SU-DHL-6 (cell line): ENCODE measurements at regions not wholly inside any gene's neighbourhood (a gene's known extent, or its start where the extent isn't known, plus 50 kb on each side); places are given as distances from the start of the nearest gene placed in this dataset.

ENCODE experiments used
- H2AFZ ChIP-seq: fragments of 200-600 bp; sonication (generic); 2 replicates; pipeline ENCODE4 v1.6.1; 2014; ENCODE audit warnings: low read depth, mild to moderate bottlenecking, moderate library complexity, mixed read lengths, antibody characterized with exemption, low read length; ENCODE audit not compliant: severe bottlenecking
- H3F3A ChIP-seq: fragments of 200-600 bp; shearing (Covaris generic); 2 replicates; pipeline ENCODE4 v1.6.0; 2016; ENCODE audit warnings: antibody characterized with exemption, mild to moderate bottlenecking; ENCODE audit not compliant: insufficient read depth
- H3K27ac ChIP-seq: fragments of 200-600 bp; sonication (generic); 2 replicates; pipeline ENCODE4 v1.5.1; 2016; ENCODE audit warnings: low read depth, mild to moderate bottlenecking, low read length, moderate library complexity, mixed read lengths
- H3K27me3 ChIP-seq: fragments of 200-600 bp; sonication (generic), shearing (Covaris generic); 2 replicates; pipeline ENCODE4 v1.6.0; 2014; ENCODE audit warnings: mild to moderate bottlenecking, low read length
- H3K36me3 ChIP-seq: fragments of 200-600 bp; sonication (generic); 2 replicates; pipeline ENCODE4 v1.6.1; 2014; ENCODE audit warnings: mild to moderate bottlenecking, low read length, mixed read lengths
- H3K4me2 ChIP-seq: fragments of 300-600, 200-600 bp; shearing (Covaris generic), sonication (generic); 2 replicates; pipeline ENCODE4 v1.6.0; 2014; ENCODE audit warnings: low read length, low read depth, mild to moderate bottlenecking; ENCODE audit not compliant: poor library complexity, severe bottlenecking
- H3K4me3 ChIP-seq: fragments of 200-600 bp; sonication (generic); 2 replicates; pipeline ENCODE4 v1.5.1; 2014; ENCODE audit warnings: antibody characterized with exemption, low read length, mild to moderate bottlenecking, mixed read lengths; ENCODE audit not compliant: insufficient read depth, poor library complexity, severe bottlenecking
- H3K79me2 ChIP-seq: fragments of 200-600 bp; sonication (generic); 2 replicates; pipeline ENCODE4 v1.6.1; 2014; ENCODE audit warnings: mild to moderate bottlenecking, low read length, moderate library complexity; ENCODE audit not compliant: insufficient read depth
- H3K9ac ChIP-seq: fragments of 200-600 bp; sonication (generic); 2 replicates; pipeline ENCODE4 v1.7.0; 2014; ENCODE audit warnings: mild to moderate bottlenecking, low read length
- H3K9me2 ChIP-seq: fragments of 200-600 bp; sonication (generic); replicated peaks from 2 replicates; pipeline ENCODE4 v1.6.1; 2014; ENCODE audit warnings: low read length; ENCODE audit not compliant: insufficient read depth
- H3K9me3 ChIP-seq: fragments of 200-600 bp; sonication (generic); 2 replicates; pipeline ENCODE4 v1.6.1; 2014; ENCODE audit warnings: low read length, mixed read lengths; ENCODE audit not compliant: insufficient read depth
- H4K20me1 ChIP-seq: fragments of 200-600 bp; sonication (generic); 2 replicates; pipeline ENCODE4 v1.6.1; 2014; ENCODE audit warnings: low read depth, mild to moderate bottlenecking, antibody characterized with exemption, low read length, moderate library complexity, mixed read lengths
- CTCF ChIP-seq: fragments of 200-600 bp; sonication (generic); IDR thresholded peaks from one replicate; pipeline ENCODE4 v1.5.1; 2017; ENCODE audit warnings: antibody characterized with exemption, mild to moderate bottlenecking, low read length, moderate library complexity; ENCODE audit not compliant: insufficient read depth, poor library complexity, severe bottlenecking
- EZH2phosphoT487 ChIP-seq: fragments of 200-600 bp; sonication (generic), shearing (Covaris generic); conservative IDR thresholded peaks from 2 replicates; pipeline ENCODE4 v1.6.1; 2018; ENCODE audit warnings: mild to moderate bottlenecking, antibody characterized with exemption, low read length, moderate library complexity, mixed read lengths

GRCh38 chr10:129029051-129029450, 438.0 kb upstream of the MGMT start:
- Histone ChIP-seq H3K9ac (no peak overlapping the region), H3K4me2 (no peak overlapping the region), H2AFZ (no peak overlapping the region), H3K9me3 (no peaks in the 10 kb centered on the region), H3K9me2 (no peaks in the 10 kb centered on the region), H3K36me3 (no peaks in the 10 kb centered on the region), H4K20me1 (no peaks in the 10 kb centered on the region), H3K27ac (no peak overlapping the region), H3K27me3 (no peaks in the 10 kb centered on the region), H3K4me3 (no peak overlapping the region), H3K79me2 (no peaks in the 10 kb centered on the region), H3F3A (no peaks in the 10 kb centered on the region)
- no peak for TF ChIP-seq EZH2phosphoT487
- TF ChIP-seq CTCF: no peak

DNA sequence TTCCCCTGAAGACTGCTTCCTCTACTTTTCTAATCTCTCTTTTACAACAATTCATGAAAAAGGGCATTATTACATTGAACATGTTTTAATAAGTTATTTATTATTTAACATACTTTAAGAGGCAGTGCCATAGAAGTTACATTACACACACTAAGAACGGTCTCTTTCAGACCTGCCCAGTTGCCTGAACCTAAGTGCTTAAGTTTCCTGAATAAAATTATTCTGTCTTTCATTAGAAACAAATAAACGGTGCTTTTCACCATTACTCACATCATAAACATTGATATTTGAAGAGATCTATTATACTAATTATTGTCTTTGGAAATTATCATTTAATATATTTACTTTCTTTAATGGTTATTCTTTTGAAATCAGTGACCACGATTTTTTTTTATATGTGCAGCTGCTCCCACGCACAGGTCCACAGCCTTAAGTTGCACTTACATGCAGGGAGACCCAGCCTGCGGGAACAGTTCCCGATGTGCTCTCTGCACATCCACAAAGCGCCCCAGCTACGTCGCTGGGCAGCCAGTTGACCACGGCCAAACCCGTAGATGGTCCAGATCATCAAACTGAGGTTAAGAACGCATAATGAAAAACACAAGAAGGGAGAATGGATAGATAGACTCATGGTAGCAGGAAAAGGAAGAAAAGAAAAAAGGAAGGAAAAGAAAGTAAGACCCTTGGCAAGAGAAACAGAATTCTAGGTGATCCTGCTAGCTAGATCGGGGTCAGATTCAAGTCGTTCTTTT, 437.0 kb upstream of the MGMT start:
- Histone ChIP-seq H2AFZ (no peak overlapping the region), H3K4me2 (no peak overlapping the region), H3F3A (no peaks in the 10 kb centered on the region), H3K9ac (no peak overlapping the region), H3K79me2 (no peaks in the 10 kb centered on the region), H3K4me3 (no peak overlapping the region), H3K9me3 (no peaks in the 10 kb centered on the region), H3K36me3 (no peaks in the 10 kb centered on the region), H3K27ac (no peak overlapping the region), H3K9me2 (no peaks in the 10 kb centered on the region), H3K27me3 (no peaks in the 10 kb centered on the region), H4K20me1 (no peaks in the 10 kb centered on the region)
- TF ChIP-seq EZH2phosphoT487 (no peak), CTCF (no peak)

DNA sequence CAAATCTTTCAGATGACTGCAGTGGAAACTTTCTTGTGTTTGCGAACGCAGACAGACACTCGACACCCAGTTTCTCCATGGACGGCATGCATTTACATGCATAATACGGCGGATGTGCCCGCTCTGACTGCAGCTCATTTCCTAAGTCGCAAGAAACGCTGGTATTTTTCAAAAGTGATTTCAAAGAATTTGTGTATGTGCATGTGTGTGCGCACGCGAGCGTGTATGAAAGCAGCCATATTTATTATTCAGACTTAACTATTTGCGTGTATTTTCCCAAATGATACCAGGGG, 436.5 kb upstream of the MGMT start:
- no peak overlapping the region for H3K9ac ChIP-seq
- no peak for TF ChIP-seq CTCF
- no peak for TF ChIP-seq EZH2phosphoT487
- H3K36me3 ChIP-seq: no peaks in the 10 kb centered on the region
- no peaks in the 10 kb centered on the region for H3K9me3 ChIP-seq
- H3K4me2 ChIP-seq: no peak overlapping the region
- H4K20me1 ChIP-seq: no peaks in the 10 kb centered on the region
- no peak overlapping the region for H2AFZ ChIP-seq
- H3K4me3 ChIP-seq: no peak overlapping the region
- no peak overlapping the region for H3K27ac ChIP-seq
- no peaks in the 10 kb centered on the region for H3K27me3 ChIP-seq
- no peaks in the 10 kb centered on the region for H3K9me2 ChIP-seq
- no peaks in the 10 kb centered on the region for H3K79me2 ChIP-seq
- no peaks in the 10 kb centered on the region for H3F3A ChIP-seq
